ENCODE measurements at regions not wholly inside any gene's neighbourhood (a gene's known extent, or its start where the extent isn't known, plus 50 kb on each side); places are given as distances from the start of the nearest gene placed in this dataset.

DNA sequence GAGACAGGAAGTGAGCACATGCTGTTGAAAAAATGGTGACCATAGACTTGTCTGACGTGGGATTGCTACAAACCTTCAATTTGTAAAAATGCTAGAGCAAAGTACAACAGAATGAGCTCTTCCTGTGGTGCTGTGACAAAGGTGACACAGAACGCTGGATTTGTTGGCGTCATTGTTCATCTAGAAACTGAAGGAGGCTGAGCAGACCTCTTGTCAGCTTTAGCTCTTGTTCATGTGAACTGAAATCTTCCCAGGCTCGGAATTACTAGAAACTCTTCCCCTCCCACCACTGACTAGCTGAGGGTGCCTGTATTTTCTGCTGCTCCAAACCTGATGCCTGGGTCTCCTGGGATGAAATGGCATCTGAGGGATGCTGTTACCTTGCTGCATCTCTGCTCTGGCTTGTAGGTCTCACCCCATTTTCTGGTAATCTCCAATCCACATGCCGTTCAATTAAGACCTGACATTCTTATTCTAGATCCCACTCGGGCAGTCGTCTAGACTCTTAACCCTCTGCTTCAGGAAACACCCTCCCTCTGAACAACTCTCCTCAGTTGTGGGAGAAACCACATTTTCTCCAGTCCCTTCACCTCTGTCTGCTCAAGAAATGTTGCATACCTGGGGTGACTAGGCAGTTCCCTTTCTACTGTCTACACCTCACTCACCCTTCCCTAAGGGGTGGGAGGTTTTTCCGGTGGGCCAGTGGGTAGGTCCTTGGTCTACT lies 349.3 kb downstream of the CXCL12 start:
- intact Hi-C loops (cut with DNase I, micrococcal nuclease): no loop called here
- H3K4me1 Mint-ChIP-seq (ENCODE audit: low read depth): no peaks in the 10 kb centered on the region

DNA sequence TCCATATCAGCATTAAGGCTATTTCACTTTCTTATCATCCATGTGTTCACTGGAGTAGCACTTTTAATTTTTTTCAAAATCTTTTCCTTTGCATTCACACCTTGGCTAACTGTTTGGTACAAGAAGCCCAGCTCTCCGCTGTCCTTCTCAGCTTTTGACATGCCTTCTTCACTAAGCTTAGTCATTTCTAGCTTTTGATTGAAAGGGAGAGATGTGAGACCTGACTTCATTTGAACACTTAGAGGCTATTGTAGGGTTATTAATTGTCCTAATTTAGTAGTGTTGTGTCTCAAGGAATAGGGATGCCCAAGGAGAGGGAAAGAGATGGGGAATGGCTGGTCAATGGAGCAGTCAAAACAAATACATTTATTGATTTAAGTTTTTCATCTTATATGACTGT lies 350.0 kb downstream of the CXCL12 start:
- H3K9me3 ChIP-seq (ENCODE audit: control insufficient read depth in 1 of 2, insufficient read depth in 1 of 2, low read length in 2 of 2): no peaks in the 10 kb centered on the region

More for the DNA sequence above, 349.3 kb downstream of the CXCL12 start:
- Mint-ChIP-seq H3K27me3 (peaks cover 17% of the 10 kb centered on the region), H3K36me3 (ENCODE audit: low read depth) (no peaks in the 10 kb centered on the region), H3K27ac (no peak overlapping the region), H3K9me3 (no peaks in the 10 kb centered on the region), H3K4me3 (no peak overlapping the region)
- ATAC-seq (ENCODE audit: poor library complexity) (no peak), DNase-seq (no peak)
- Histone ChIP-seq H3K36me3 (ENCODE audit: insufficient read depth, low read length) (no peaks in the 10 kb centered on the region), H3K9me3 (ENCODE audit: control insufficient read depth in 1 of 2, insufficient read depth in 1 of 2, low read length in 2 of 2) (no peaks in the 10 kb centered on the region), H3K4me3 (ENCODE audit: low read length) (no peak overlapping the region), H3K27ac (ENCODE audit: low read depth in 1 of 2, low read length in 2 of 2) (no peak overlapping the region), H3K4me1 (ENCODE audit: insufficient read depth, low read length) (no peaks in the 10 kb centered on the region), H3K27me3 (ENCODE audit: control insufficient read depth in 1 of 2, insufficient read depth in 2 of 2, low read length in 2 of 2) (peaks cover 0 to 4% of the 10 kb centered on the region in 2 experiments)
- TF ChIP-seq, protein P1, sequence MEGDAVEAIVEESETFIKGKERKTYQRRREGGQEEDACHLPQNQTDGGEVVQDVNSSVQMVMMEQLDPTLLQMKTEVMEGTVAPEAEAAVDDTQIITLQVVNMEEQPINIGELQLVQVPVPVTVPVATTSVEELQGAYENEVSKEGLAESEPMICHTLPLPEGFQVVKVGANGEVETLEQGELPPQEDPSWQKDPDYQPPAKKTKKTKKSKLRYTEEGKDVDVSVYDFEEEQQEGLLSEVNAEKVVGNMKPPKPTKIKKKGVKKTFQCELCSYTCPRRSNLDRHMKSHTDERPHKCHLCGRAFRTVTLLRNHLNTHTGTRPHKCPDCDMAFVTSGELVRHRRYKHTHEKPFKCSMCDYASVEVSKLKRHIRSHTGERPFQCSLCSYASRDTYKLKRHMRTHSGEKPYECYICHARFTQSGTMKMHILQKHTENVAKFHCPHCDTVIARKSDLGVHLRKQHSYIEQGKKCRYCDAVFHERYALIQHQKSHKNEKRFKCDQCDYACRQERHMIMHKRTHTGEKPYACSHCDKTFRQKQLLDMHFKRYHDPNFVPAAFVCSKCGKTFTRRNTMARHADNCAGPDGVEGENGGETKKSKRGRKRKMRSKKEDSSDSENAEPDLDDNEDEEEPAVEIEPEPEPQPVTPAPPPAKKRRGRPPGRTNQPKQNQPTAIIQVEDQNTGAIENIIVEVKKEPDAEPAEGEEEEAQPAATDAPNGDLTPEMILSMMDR (IDR thresholded peaks at IDR 0.05): no peak
- POLR2A ChIA-PET: no interaction called here
- CTCF ChIA-PET: interaction anchor here (1.3 kb wide), 1 partner anchor 17 kb away, joined by 3 read pairs; no protein-coding TSS in a partner anchor

GRCh38 chr10:44033008-44033407 lies 351.9 kb downstream of the CXCL12 start:
- intact Hi-C loops (cut with DNase I, micrococcal nuclease): loop anchor here in 1 of 2 experiments (5.0 kb wide), 1 partner anchor 341 kb away; no protein-coding TSS in a partner anchor
- no peaks in the 10 kb centered on the region for H3K4me1 ChIP-seq (ENCODE audit: insufficient read depth, low read length)

More for the DNA sequence above, 350.0 kb downstream of the CXCL12 start:
- H3K4me1 ChIP-seq (ENCODE audit: insufficient read depth, low read length): no peaks in the 10 kb centered on the region
- no peak overlapping the region for H3K27ac Mint-ChIP-seq
- no peaks in the 10 kb centered on the region for H3K4me1 Mint-ChIP-seq (ENCODE audit: low read depth)
- DNase-seq (no peak), ATAC-seq (ENCODE audit: poor library complexity) (no peak)
- no peak overlapping the region for H3K4me3 Mint-ChIP-seq
- intact Hi-C loops (cut with DNase I, micrococcal nuclease): loop anchor here in 1 of 2 experiments (5.0 kb wide), 1 partner anchor 343 kb away; no protein-coding TSS in a partner anchor
- no peaks in the 10 kb centered on the region for H3K36me3 ChIP-seq (ENCODE audit: insufficient read depth, low read length)
- no peak overlapping the region for H3K4me3 ChIP-seq (ENCODE audit: low read length)
- TF ChIP-seq, protein P1 (IDR thresholded peaks at IDR 0.05): no peak
- POLR2A ChIA-PET: no interaction called here
- H3K27me3 Mint-ChIP-seq: peaks cover 17% of the 10 kb centered on the region
- H3K36me3 Mint-ChIP-seq (ENCODE audit: low read depth): no peaks in the 10 kb centered on the region
- CTCF ChIA-PET: interaction anchor here (1.3 kb wide), 1 partner anchor 16 kb away, joined by 3 read pairs; no protein-coding TSS in a partner anchor
- peaks cover 0 to 4% of the 10 kb centered on the region in 2 experiments for H3K27me3 ChIP-seq (ENCODE audit: control insufficient read depth in 1 of 2, insufficient read depth in 2 of 2, low read length in 2 of 2)
- H3K9me3 Mint-ChIP-seq: no peaks in the 10 kb centered on the region
- no peak overlapping the region for H3K27ac ChIP-seq (ENCODE audit: low read depth in 1 of 2, low read length in 2 of 2)

More at GRCh38 chr10:44033008-44033407, 351.9 kb downstream of the CXCL12 start:
- Histone ChIP-seq H3K4me3 (ENCODE audit: low read length) (no peak overlapping the region), H3K27ac (ENCODE audit: low read depth in 1 of 2, low read length in 2 of 2) (no peak overlapping the region), H3K27me3 (ENCODE audit: control insufficient read depth in 1 of 2, insufficient read depth in 2 of 2, low read length in 2 of 2) (peaks cover 0 to 4% of the 10 kb centered on the region in 2 experiments), H3K36me3 (ENCODE audit: insufficient read depth, low read length) (no peaks in the 10 kb centered on the region), H3K9me3 (ENCODE audit: control insufficient read depth in 1 of 2, insufficient read depth in 1 of 2, low read length in 2 of 2) (no peaks in the 10 kb centered on the region)
- Mint-ChIP-seq H3K4me3 (no peak overlapping the region), H3K27ac (no peak overlapping the region), H3K4me1 (ENCODE audit: low read depth) (no peaks in the 10 kb centered on the region), H3K27me3 (peaks cover 17% of the 10 kb centered on the region), H3K36me3 (ENCODE audit: low read depth) (no peaks in the 10 kb centered on the region), H3K9me3 (no peaks in the 10 kb centered on the region)
- TF ChIP-seq, protein P1 (IDR thresholded peaks at IDR 0.05): no peak
- DNase-seq: no peak
- no peak for ATAC-seq (ENCODE audit: poor library complexity)
- CTCF ChIA-PET: no interaction called here
- POLR2A ChIA-PET: no interaction called here

Data from CD4-positive, alpha-beta T cell (primary cell).